Ammon's horn (tissue), 1 donor: ENCODE measurements at regions not wholly inside any gene's neighbourhood (a gene's known extent, or its start where the extent isn't known, plus 50 kb on each side); places are given as distances from the start of the nearest gene placed in this dataset.

ENCODE experiments used
- DNase-seq: peaks from one replicate; pipeline ENCODE4 v3.0.0-alpha.2; 2016; ENCODE audit warnings: low spot score

DNA sequence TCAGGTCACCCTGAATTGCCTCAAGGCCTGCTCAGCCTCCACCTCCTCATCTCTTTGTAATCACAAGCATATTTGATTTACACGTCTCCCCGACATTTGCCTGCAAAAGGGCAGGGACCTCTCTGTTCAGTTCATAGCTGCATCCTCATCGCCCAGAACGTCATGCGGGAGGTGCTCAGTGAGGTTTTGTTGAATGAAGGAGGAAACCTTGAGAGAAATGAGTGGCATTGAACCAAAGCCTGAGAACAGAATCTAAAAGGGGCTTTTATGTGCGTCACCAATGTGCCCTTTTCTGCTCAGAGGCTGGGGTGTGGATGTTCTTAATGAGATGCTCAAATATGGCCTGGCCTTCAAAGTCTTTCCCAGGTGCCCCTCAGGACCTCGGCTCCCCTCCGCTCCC lies 50.0 kb upstream of the LHX5 start:
- DNase-seq, result no peak
